ENCODE measurements at regions not wholly inside any gene's neighbourhood (a gene's known extent, or its start where the extent isn't known, plus 50 kb on each side); places are given as distances from the start of the nearest gene placed in this dataset.

GRCh38 chr1:88291611-88292354 is 392.3 kb upstream of the PKN2 start:
- TF ChIP-seq POLR2A (IDR thresholded peaks at IDR 0.05): no peak
- no peak for TF ChIP-seq CTCF (IDR thresholded peaks at IDR 0.05 in 4 of 5, conservative IDR thresholded peaks at IDR 0.05 in 1 of 5)
- H3K4me3 ChIP-seq: no peak overlapping the region
- no peaks in the 10 kb centered on the region for H3K4me1 ChIP-seq
- intact Hi-C loops (cut with DNase I; ENCODE audit: low total_unique reads) (no loop called here), in situ Hi-C loops (cut with MboI; ENCODE audit: low sequenced_read_pairs in 4 of 4) (no loop called here)
- DNase-seq (no peak), ATAC-seq (no peak)
- H3K9me3 ChIP-seq: no peaks in the 10 kb centered on the region
- H3K27me3 ChIP-seq: no peaks in the 10 kb centered on the region
- no peak overlapping the region for H3K27ac ChIP-seq
- H3K36me3 ChIP-seq: no peaks in the 10 kb centered on the region

GRCh38 chr1:88293691-88294190 is 390.3 kb upstream of the PKN2 start:
- Histone ChIP-seq H3K4me1 (no peaks in the 10 kb centered on the region), H3K9me3 (no peaks in the 10 kb centered on the region), H3K27me3 (no peaks in the 10 kb centered on the region), H3K4me3 (no peak overlapping the region), H3K27ac (no peak overlapping the region), H3K36me3 (no peaks in the 10 kb centered on the region)
- ATAC-seq (no peak), DNase-seq (no peak)
- intact Hi-C loops (cut with DNase I; ENCODE audit: low total_unique reads) (no loop called here), in situ Hi-C loops (cut with MboI; ENCODE audit: low sequenced_read_pairs in 4 of 4) (no loop called here)
- TF ChIP-seq CTCF (IDR thresholded peaks at IDR 0.05 in 4 of 5, conservative IDR thresholded peaks at IDR 0.05 in 1 of 5): no peak
- TF ChIP-seq POLR2A (IDR thresholded peaks at IDR 0.05): no peak

GRCh38 chr1:88296227-88296626 is 387.8 kb upstream of the PKN2 start:
- no peaks in the 10 kb centered on the region for H3K27me3 ChIP-seq
- no peaks in the 10 kb centered on the region for H3K36me3 ChIP-seq
- H3K4me3 ChIP-seq: no peak overlapping the region
- intact Hi-C loops (cut with DNase I; ENCODE audit: low total_unique reads) (no loop called here), in situ Hi-C loops (cut with MboI; ENCODE audit: low sequenced_read_pairs in 4 of 4) (no loop called here)
- ATAC-seq: no peak
- H3K9me3 ChIP-seq: no peaks in the 10 kb centered on the region
- no peak for DNase-seq
- TF ChIP-seq CTCF (IDR thresholded peaks at IDR 0.05 in 4 of 5, conservative IDR thresholded peaks at IDR 0.05 in 1 of 5) (no peak), POLR2A (IDR thresholded peaks at IDR 0.05) (no peak)
- H3K4me1 ChIP-seq: no peaks in the 10 kb centered on the region
- no peak overlapping the region for H3K27ac ChIP-seq

- no peak overlapping the region for H3K4me3 ChIP-seq
- TF ChIP-seq POLR2A (IDR thresholded peaks at IDR 0.05) (no peak), CTCF (IDR thresholded peaks at IDR 0.05 in 4 of 5, conservative IDR thresholded peaks at IDR 0.05 in 1 of 5) (no peak)
- no peak overlapping the region for H3K27ac ChIP-seq
- H3K36me3 ChIP-seq: no peaks in the 10 kb centered on the region
- no peaks in the 10 kb centered on the region for H3K9me3 ChIP-seq
- ATAC-seq (no peak), DNase-seq (no peak)
- intact Hi-C loops (cut with DNase I; ENCODE audit: low total_unique reads): no loop called here
- H3K4me1 ChIP-seq: no peaks in the 10 kb centered on the region
- in situ Hi-C loops (cut with MboI; ENCODE audit: low sequenced_read_pairs in 4 of 4): no loop called here
- no peaks in the 10 kb centered on the region for H3K27me3 ChIP-seq
Measured at GRCh38 chr1:88296642-88297041, 387.4 kb upstream of the PKN2 start.

- H3K27me3 ChIP-seq: no peaks in the 10 kb centered on the region
- ATAC-seq (no peak), DNase-seq (no peak)
- no peaks in the 10 kb centered on the region for H3K36me3 ChIP-seq
- no peaks in the 10 kb centered on the region for H3K9me3 ChIP-seq
- H3K4me3 ChIP-seq: no peak overlapping the region
- no peaks in the 10 kb centered on the region for H3K4me1 ChIP-seq
- TF ChIP-seq POLR2A (IDR thresholded peaks at IDR 0.05): no peak
- no peak for TF ChIP-seq CTCF (IDR thresholded peaks at IDR 0.05 in 4 of 5, conservative IDR thresholded peaks at IDR 0.05 in 1 of 5)
- H3K27ac ChIP-seq: no peak overlapping the region
- in situ Hi-C loops (cut with MboI; ENCODE audit: low sequenced_read_pairs in 4 of 4) (no loop called here), intact Hi-C loops (cut with DNase I; ENCODE audit: low total_unique reads) (no loop called here)
Measured at GRCh38 chr1:88298506-88298905, 385.6 kb upstream of the PKN2 start.

Measured in gastrocnemius medialis (tissue), 4 donors.